ENCODE measurements at regions not wholly inside any gene's neighbourhood (a gene's known extent, or its start where the extent isn't known, plus 50 kb on each side); places are given as distances from the start of the nearest gene placed in this dataset.

GRCh38 chr6:167514524-167514923, 189.6 kb downstream of the TTLL2 start:
- Mint-ChIP-seq H3K36me3 (ENCODE audit: low read depth) (no peaks in the 10 kb centered on the region), H3K27me3 (no peaks in the 10 kb centered on the region), H3K27ac (no peak overlapping the region), H3K4me3 (no peak overlapping the region), H3K9me3 (no peaks in the 10 kb centered on the region), H3K4me1 (no peaks in the 10 kb centered on the region)
- POLR2A ChIA-PET = no interaction called here
- DNase-seq = no peak
- CTCF ChIA-PET = interaction anchor here (1.2 kb wide), 1 partner anchor 29 kb away, joined by 3 read pairs; no protein-coding TSS in a partner anchor

- Mint-ChIP-seq H3K36me3 (ENCODE audit: low read depth) (no peaks in the 10 kb centered on the region), H3K4me3 (no peak overlapping the region), H3K9me3 (no peaks in the 10 kb centered on the region), H3K4me1 (no peaks in the 10 kb centered on the region), H3K27me3 (no peaks in the 10 kb centered on the region), H3K27ac (no peak overlapping the region)
- ChIA-PET CTCF (no interaction called here), POLR2A (no interaction called here)
- DNase-seq = no peak
These were observed 191.1 kb downstream of the TTLL2 start for GRCh38 chr6:167515873-167516507.

GRCh38 chr6:167517254-167517916, 192.5 kb downstream of the TTLL2 start:
- H3K4me3 Mint-ChIP-seq = no peak overlapping the region
- ChIA-PET POLR2A (no interaction called here), CTCF (no interaction called here)
- no peak for DNase-seq
- H3K4me1 Mint-ChIP-seq = no peaks in the 10 kb centered on the region
- no peaks in the 10 kb centered on the region for H3K27me3 Mint-ChIP-seq
- no peaks in the 10 kb centered on the region for H3K36me3 Mint-ChIP-seq (ENCODE audit: low read depth)
- no peak overlapping the region for H3K27ac Mint-ChIP-seq
- no peaks in the 10 kb centered on the region for H3K9me3 Mint-ChIP-seq

- ChIA-PET CTCF (no interaction called here), POLR2A (no interaction called here)
- no peak for DNase-seq
- no peaks in the 10 kb centered on the region for H3K27me3 Mint-ChIP-seq
- H3K27ac Mint-ChIP-seq = no peak overlapping the region
- no peak overlapping the region for H3K4me3 Mint-ChIP-seq
- no peaks in the 10 kb centered on the region for H3K9me3 Mint-ChIP-seq
- H3K4me1 Mint-ChIP-seq = no peaks in the 10 kb centered on the region
- no peaks in the 10 kb centered on the region for H3K36me3 Mint-ChIP-seq (ENCODE audit: low read depth)
These were observed 198.5 kb downstream of the TTLL2 start for GRCh38 chr6:167523426-167523825.

GRCh38 chr6:167524261-167525111, 199.6 kb downstream of the TTLL2 start:
- H3K27me3 Mint-ChIP-seq = no peaks in the 10 kb centered on the region
- CTCF ChIA-PET = no interaction called here
- no peaks in the 10 kb centered on the region for H3K4me1 Mint-ChIP-seq
- H3K36me3 Mint-ChIP-seq (ENCODE audit: low read depth) = no peaks in the 10 kb centered on the region
- no peak for DNase-seq
- no peaks in the 10 kb centered on the region for H3K9me3 Mint-ChIP-seq
- H3K4me3 Mint-ChIP-seq = no peak overlapping the region
- POLR2A ChIA-PET = no interaction called here
- H3K27ac Mint-ChIP-seq = no peak overlapping the region

GRCh38 chr6:167525774-167526173, 200.9 kb downstream of the TTLL2 start:
- CTCF ChIA-PET = no interaction called here
- H3K36me3 Mint-ChIP-seq (ENCODE audit: low read depth) = no peaks in the 10 kb centered on the region
- DNase-seq = no peak
- H3K27ac Mint-ChIP-seq = no peak overlapping the region
- POLR2A ChIA-PET = no interaction called here
- H3K27me3 Mint-ChIP-seq = peaks cover 2% of the 10 kb centered on the region
- no peak overlapping the region for H3K4me3 Mint-ChIP-seq
- H3K9me3 Mint-ChIP-seq = no peaks in the 10 kb centered on the region
- H3K4me1 Mint-ChIP-seq = no peaks in the 10 kb centered on the region

- H3K4me1 Mint-ChIP-seq = no peaks in the 10 kb centered on the region
- POLR2A ChIA-PET = no interaction called here
- no peak overlapping the region for H3K27ac Mint-ChIP-seq
- no peak for DNase-seq
- no peaks in the 10 kb centered on the region for H3K36me3 Mint-ChIP-seq (ENCODE audit: low read depth)
- CTCF ChIA-PET = no interaction called here
- H3K9me3 Mint-ChIP-seq = no peaks in the 10 kb centered on the region
- H3K27me3 Mint-ChIP-seq = peaks cover 2% of the 10 kb centered on the region
- no peak overlapping the region for H3K4me3 Mint-ChIP-seq
These were observed 201.8 kb downstream of the TTLL2 start for GRCh38 chr6:167526465-167527368.

- CTCF ChIA-PET = no interaction called here
- POLR2A ChIA-PET = no interaction called here
These were observed 203.4 kb downstream of the TTLL2 start for GRCh38 chr6:167528239-167528638.

GRCh38 chr6:167528976-167529375, 204.1 kb downstream of the TTLL2 start:
- Mint-ChIP-seq H3K4me1 (no peaks in the 10 kb centered on the region), H3K27me3 (peaks cover 2% of the 10 kb centered on the region), H3K9me3 (no peaks in the 10 kb centered on the region), H3K27ac (no peak overlapping the region), H3K4me3 (no peak overlapping the region), H3K36me3 (ENCODE audit: low read depth) (no peaks in the 10 kb centered on the region)
- ChIA-PET POLR2A (no interaction called here), CTCF (interaction anchor here (0.7 kb wide), 1 partner anchor 169 kb away, joined by 3 read pairs; no protein-coding TSS in a partner anchor)
- no peak for DNase-seq

More at GRCh38 chr6:167528239-167528638, 203.4 kb downstream of the TTLL2 start:
- H3K4me3 Mint-ChIP-seq = no peak overlapping the region
- no peaks in the 10 kb centered on the region for H3K4me1 Mint-ChIP-seq
- no peaks in the 10 kb centered on the region for H3K36me3 Mint-ChIP-seq (ENCODE audit: low read depth)
- no peaks in the 10 kb centered on the region for H3K9me3 Mint-ChIP-seq
- peaks cover 2% of the 10 kb centered on the region for H3K27me3 Mint-ChIP-seq
- H3K27ac Mint-ChIP-seq = no peak overlapping the region
- no peak for DNase-seq

- ChIA-PET POLR2A (no interaction called here), CTCF (interaction anchor here (0.5 to 0.7 kb wide), 2 partner anchors 169 to 415 kb away, joined by 3 read pairs; no protein-coding TSS in a partner anchor)
- Mint-ChIP-seq H3K27ac (no peak overlapping the region), H3K4me3 (no peak overlapping the region), H3K4me1 (no peaks in the 10 kb centered on the region), H3K9me3 (no peaks in the 10 kb centered on the region), H3K36me3 (ENCODE audit: low read depth) (no peaks in the 10 kb centered on the region), H3K27me3 (peaks cover 2% of the 10 kb centered on the region)
- no peak for DNase-seq
These were observed 204.8 kb downstream of the TTLL2 start for GRCh38 chr6:167529444-167530335.

GRCh38 chr6:167530951-167531350, 206.1 kb downstream of the TTLL2 start:
- POLR2A ChIA-PET = no interaction called here
- no peak for DNase-seq
- peaks cover 3% of the 10 kb centered on the region for H3K9me3 Mint-ChIP-seq
- no peak overlapping the region for H3K4me3 Mint-ChIP-seq
- no peaks in the 10 kb centered on the region for H3K36me3 Mint-ChIP-seq (ENCODE audit: low read depth)
- H3K27me3 Mint-ChIP-seq = peaks cover 2% of the 10 kb centered on the region
- CTCF ChIA-PET = no interaction called here
- no peaks in the 10 kb centered on the region for H3K4me1 Mint-ChIP-seq
- no peak overlapping the region for H3K27ac Mint-ChIP-seq
